Omental fat pad (tissue), 3 donors: ENCODE measurements at regions not wholly inside any gene's neighbourhood (a gene's known extent, or its start where the extent isn't known, plus 50 kb on each side); places are given as distances from the start of the nearest gene placed in this dataset.
"Not testable (repeated sequence)": the region's sequence is repeated elsewhere in the genome, so short reads cannot be mapped to it uniquely, and the experiment has no call there.

ENCODE experiments used
- ATAC-seq: fragments of 150-250 bp; one replicate; pipeline ENCODE4 v1.9.1; 2016; ENCODE audit warnings: mild to moderate bottlenecking, moderate library complexity; ENCODE audit not compliant: low FRiP score
- DNase-seq: peaks from one replicate; pipeline ENCODE4 v3.0.0-alpha.2; 2019; ENCODE audit warnings: low spot score
- TF ChIP-seq, protein P1 (sequence below), 3 donors: fragments of 450-650 bp; IDR thresholded peaks; one replicate each; pipeline ENCODE4 v1.5.1; 2016 to 2017; ENCODE audit warnings: antibody characterized with exemption in 3 of 3, mild to moderate bottlenecking in 3 of 3, moderate library complexity in 2 of 3

DNA sequence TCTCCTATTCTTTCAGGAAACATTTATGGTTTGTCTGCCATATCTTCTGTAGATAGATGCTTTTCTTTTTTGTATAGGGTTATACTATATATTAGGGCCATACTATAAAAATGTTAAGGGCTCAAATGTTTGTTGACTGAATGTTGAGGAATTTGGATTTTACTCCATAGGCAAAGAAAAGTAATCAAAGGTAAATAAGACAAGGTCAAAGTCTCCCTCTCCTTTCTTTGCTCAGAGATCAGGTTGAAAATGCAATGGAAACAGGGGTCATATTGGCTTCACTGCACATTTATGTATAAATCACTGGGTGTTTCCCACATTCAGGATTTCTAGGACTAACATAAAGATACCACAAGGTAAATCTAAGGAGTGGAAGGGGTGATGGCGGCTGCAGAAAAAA is 291.4 kb upstream of the FZD8 start:
- DNase-seq (no peak), ATAC-seq (no peak)
- TF ChIP-seq, protein P1, sequence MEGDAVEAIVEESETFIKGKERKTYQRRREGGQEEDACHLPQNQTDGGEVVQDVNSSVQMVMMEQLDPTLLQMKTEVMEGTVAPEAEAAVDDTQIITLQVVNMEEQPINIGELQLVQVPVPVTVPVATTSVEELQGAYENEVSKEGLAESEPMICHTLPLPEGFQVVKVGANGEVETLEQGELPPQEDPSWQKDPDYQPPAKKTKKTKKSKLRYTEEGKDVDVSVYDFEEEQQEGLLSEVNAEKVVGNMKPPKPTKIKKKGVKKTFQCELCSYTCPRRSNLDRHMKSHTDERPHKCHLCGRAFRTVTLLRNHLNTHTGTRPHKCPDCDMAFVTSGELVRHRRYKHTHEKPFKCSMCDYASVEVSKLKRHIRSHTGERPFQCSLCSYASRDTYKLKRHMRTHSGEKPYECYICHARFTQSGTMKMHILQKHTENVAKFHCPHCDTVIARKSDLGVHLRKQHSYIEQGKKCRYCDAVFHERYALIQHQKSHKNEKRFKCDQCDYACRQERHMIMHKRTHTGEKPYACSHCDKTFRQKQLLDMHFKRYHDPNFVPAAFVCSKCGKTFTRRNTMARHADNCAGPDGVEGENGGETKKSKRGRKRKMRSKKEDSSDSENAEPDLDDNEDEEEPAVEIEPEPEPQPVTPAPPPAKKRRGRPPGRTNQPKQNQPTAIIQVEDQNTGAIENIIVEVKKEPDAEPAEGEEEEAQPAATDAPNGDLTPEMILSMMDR (IDR thresholded peaks at IDR 0.05), result no peak

DNA sequence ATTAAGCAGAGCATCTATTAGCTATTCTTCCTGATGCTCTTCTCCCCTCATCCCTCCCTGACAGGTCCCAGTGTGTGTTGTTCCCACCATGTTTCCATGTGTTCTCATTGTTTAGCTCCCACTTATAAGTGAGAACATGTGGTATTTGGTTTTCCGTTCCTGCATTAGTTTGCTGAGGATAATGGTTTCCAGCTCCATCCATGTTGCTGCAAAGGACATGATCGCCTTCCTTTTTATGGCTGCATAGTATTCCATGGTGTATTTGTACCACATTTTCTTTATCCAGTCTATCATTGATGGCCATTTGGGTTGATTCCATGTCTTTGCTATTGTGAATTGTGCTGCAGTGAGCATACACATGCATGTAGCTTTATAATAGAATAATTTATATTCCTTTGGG is 287.9 kb upstream of the FZD8 start:
- DNase-seq, ATAC-seq: not testable (repeated sequence)

DNA sequence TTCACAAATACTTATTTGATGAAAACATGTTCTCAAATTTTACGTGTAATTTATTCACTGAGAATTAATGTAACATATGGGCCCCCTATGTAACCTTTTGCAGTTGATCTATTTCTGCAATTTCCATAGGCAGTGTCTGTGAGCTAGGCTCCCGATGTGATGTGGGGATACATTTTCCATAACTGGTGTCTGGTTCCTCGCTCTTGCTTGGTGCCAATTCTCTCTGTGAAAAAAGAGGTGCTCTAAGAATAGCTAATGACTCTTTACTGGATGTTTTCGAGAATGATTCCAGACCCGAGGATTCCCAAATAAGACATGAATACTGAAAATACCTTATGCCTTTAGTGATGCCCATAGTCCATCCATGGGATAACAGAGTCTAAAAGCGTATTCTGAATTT is 286.7 kb upstream of the FZD8 start:
- DNase-seq (no peak), ATAC-seq (no peak)
- TF ChIP-seq, protein P1 (IDR thresholded peaks at IDR 0.05), result no peak

DNA sequence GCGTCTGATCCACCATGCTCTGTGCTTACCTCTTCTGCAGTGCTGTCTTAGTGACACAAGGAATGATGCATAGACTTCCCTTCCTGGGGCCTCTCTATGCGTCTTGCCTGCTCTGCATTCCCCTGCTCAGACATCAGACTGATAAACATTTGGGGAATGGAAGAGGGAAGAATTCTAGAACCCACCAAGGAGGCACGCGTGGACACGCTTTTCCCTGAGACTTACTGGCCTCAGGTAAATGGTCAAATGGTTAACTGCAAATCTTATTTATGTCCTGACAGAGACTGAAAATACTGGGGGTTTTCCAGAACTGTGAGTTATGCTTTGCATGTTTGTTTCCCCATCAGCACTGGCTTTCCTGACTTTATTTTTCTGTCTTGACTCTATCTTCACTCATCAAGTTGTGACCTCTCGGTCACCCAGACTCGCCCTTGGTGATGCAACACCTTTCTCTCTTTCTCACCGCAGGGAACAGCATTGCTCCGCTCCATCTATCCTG is 285.9 kb upstream of the FZD8 start:
- TF ChIP-seq, protein P1 (IDR thresholded peaks at IDR 0.05), result no peak
- no peak for ATAC-seq
- DNase-seq, result no peak

DNA sequence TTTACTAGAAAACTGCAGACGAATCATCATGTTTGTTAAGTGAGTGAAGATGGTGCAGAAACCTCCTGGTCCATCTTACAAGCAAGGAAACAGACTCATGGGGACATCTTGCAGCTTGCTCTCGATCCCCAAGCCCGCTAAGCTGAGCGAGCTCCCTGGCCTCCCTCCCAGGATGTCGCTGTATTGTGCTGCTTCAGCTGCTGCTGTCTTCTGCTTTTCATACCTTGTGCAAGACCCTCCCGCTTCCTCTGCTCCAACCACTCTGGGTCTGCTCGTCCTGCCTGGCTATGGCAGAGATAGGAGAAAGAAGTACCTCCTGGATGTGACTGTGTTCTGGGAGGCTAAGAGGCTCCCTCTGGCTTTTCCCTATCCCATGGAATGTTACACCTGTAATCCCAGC is 285.2 kb upstream of the FZD8 start:
- TF ChIP-seq, protein P1 (IDR thresholded peaks at IDR 0.05), result no peak
- no peak for DNase-seq
- ATAC-seq, result no peak

DNA sequence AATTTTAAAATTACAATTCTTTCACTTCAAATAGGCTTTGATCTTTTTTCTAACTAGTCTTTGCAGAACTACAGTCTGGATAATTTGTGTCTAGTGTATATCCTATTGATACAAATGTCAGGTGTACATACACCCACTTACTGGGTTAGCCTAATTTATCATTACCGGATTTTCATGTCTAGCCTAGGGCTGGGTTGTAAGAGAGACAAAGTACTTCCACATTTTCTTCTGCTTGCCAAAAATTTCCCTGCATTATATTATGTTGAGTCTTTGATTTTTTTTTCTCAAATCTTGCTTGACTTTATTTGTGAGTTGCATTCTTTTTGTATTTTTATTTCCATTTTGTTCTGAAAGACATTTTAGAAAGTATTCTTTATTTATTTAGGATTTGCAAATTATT is 284.8 kb upstream of the FZD8 start:
- DNase-seq, result no peak
- ATAC-seq, result no peak
- TF ChIP-seq, protein P1 (IDR thresholded peaks at IDR 0.05), result no peak

DNA sequence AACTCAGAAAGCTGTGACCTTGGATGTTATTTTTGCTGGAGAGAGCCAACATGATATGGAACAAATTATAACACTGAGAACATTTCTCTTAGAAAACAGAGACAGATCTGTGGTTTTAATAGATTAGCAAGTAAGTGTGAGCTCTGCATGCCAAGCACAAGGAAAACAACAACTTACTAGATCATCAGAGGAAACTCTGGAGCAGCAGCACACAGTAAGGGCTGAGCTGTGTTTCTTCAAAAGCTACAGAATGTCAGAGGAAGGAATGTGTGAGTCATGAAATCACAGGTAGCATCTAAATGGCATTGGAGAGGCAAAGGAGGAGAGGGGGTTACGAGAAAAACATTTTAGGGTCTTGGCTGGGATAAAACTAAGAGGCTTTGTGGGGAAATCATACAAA is 283.4 kb upstream of the FZD8 start:
- TF ChIP-seq, protein P1 (IDR thresholded peaks at IDR 0.05), result no peak
- DNase-seq (no peak), ATAC-seq (no peak)

DNA sequence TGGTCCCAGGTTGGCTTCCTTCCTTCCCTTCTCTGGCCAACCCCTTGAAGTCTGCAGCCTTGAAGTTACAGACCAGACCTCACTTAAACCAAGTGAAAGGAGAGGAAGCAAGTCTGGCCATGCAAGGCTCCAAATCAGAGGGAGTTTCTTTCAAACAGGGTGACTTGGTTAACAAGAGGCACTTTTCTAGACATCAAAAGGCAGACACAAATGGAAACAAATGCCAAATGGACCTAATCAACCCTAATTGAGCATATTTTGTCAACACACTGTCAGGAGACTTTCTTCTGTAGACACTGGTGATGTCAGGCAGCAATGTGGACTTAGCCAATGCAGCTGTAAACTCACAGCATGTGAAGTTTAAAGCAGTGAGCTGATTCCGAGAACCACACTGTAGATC is 282.7 kb upstream of the FZD8 start:
- no peak for DNase-seq
- TF ChIP-seq, protein P1 (IDR thresholded peaks at IDR 0.05), result no peak
- ATAC-seq, result no peak
